ENCODE measurements at regions not wholly inside any gene's neighbourhood (a gene's known extent, or its start where the extent isn't known, plus 50 kb on each side); places are given as distances from the start of the nearest gene placed in this dataset.

- Histone ChIP-seq H3K9me3 (ENCODE audit: control insufficient read depth, insufficient read depth, low read length) (no peaks in the 10 kb centered on the region), H2BK20ac (ENCODE audit: low read depth, low read length) (no peak overlapping the region), H4K8ac (ENCODE audit: low read depth in 2 of 2, low read length in 2 of 2) (no peak overlapping the region), H3K36me3 (ENCODE audit: control insufficient read depth, insufficient read depth, low read length) (no peaks in the 10 kb centered on the region), H3K9ac (ENCODE audit: low read depth, low read length) (no peak overlapping the region), H3K18ac (ENCODE audit: low read depth, low read length) (no peak overlapping the region), H3K4ac (ENCODE audit: low read depth, low read length) (no peak overlapping the region), H3K79me1 (ENCODE audit: low read depth in 1 of 2, low read length in 2 of 2) (no peaks in the 10 kb centered on the region), H2BK120ac (ENCODE audit: low read depth, low read length) (no peak overlapping the region), H3K23ac (ENCODE audit: low read depth, low read length) (no peak overlapping the region), H3K14ac (replicated peaks; ENCODE audit: low read depth, low read length) (no peak overlapping the region), H2BK5ac (ENCODE audit: low read depth, low read length, poor library complexity, severe bottlenecking) (no peak overlapping the region), H3K27ac (ENCODE audit: insufficient read depth, low read length) (no peak overlapping the region), H2AFZ (replicated peaks; ENCODE audit: low read length, poor library complexity) (no peak overlapping the region), H3K4me2 (ENCODE audit: low read depth, low read length) (no peak overlapping the region; the same call in 1 of the 2 replicates), H2BK15ac (ENCODE audit: low read depth, low read length) (no peak overlapping the region), H4K91ac (ENCODE audit: insufficient read depth, low read depth, low read length) (no peak overlapping the region), H3K56ac (ENCODE audit: extremely low read depth, insufficient read depth, low read length) (no peak overlapping the region), H4K5ac (ENCODE audit: low read depth, low read length) (no peak overlapping the region), H3K4me3 (ENCODE audit: insufficient read depth, low read depth, low read length) (no peak overlapping the region), H4K20me1 (ENCODE audit: insufficient read depth, low read length) (no peaks in the 10 kb centered on the region), H3K4me1 (ENCODE audit: control insufficient read depth, insufficient read depth, low read length) (no peaks in the 10 kb centered on the region; the same call in 1 of the 2 replicates), H3K27me3 (ENCODE audit: control insufficient read depth, insufficient read depth, low read length) (no peaks in the 10 kb centered on the region), H3K9me1 (ENCODE audit: insufficient read depth, low read length) (no peaks in the 10 kb centered on the region), H2AK9ac (replicated peaks; ENCODE audit: low read depth, low read length, poor library complexity) (no peak overlapping the region), H2AK5ac (ENCODE audit: low read depth, low read length) (no peak overlapping the region)
- TF ChIP-seq MXI1 (IDR thresholded peaks at IDR 0.05; ENCODE audit: borderline replicate concordance, low read depth, low read length) (no peak), RCOR1 (IDR thresholded peaks at IDR 0.05; ENCODE audit: insufficient replicate concordance, low read length) (no peak), CHD1 (IDR thresholded peaks at IDR 0.05; ENCODE audit: low read depth, low read length) (no peak), SMC3 (IDR thresholded peaks at IDR 0.05; ENCODE audit: low read depth, low read length) (peak; percentile 38), CEBPB (IDR thresholded peaks at IDR 0.05; ENCODE audit: low read depth, low read length) (0 out of 2 replicates have a peak, but pooled peaks have one; percentile 14), RFX5 (IDR thresholded peaks at IDR 0.05; ENCODE audit: low read depth, low read length) (no peak), MAFK (IDR thresholded peaks at IDR 0.05; ENCODE audit: low read depth, low read length) (no peak), RAD21 (IDR thresholded peaks at IDR 0.05; ENCODE audit: low read length) (peak; percentile 59), MAZ (IDR thresholded peaks at IDR 0.05; ENCODE audit: borderline replicate concordance, low read depth, low read length) (no peak), FOS (IDR thresholded peaks at IDR 0.05; ENCODE audit: low read depth, low read length) (peak; percentile 67), NFE2L2 (IDR thresholded peaks at IDR 0.05; ENCODE audit: low read depth, low read length) (no peak), POLR2A (IDR thresholded peaks at IDR 0.05; ENCODE audit: low read depth, low read length) (no peak), BHLHE40 (IDR thresholded peaks at IDR 0.05; ENCODE audit: low read depth, low read length) (peak; percentile 45)
- TF ChIP-seq, protein P1, sequence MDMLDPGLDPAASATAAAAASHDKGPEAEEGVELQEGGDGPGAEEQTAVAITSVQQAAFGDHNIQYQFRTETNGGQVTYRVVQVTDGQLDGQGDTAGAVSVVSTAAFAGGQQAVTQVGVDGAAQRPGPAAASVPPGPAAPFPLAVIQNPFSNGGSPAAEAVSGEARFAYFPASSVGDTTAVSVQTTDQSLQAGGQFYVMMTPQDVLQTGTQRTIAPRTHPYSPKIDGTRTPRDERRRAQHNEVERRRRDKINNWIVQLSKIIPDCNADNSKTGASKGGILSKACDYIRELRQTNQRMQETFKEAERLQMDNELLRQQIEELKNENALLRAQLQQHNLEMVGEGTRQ (IDR thresholded peaks at IDR 0.05; ENCODE audit: low read depth, low read length): no peak
- TF ChIP-seq, protein P2, sequence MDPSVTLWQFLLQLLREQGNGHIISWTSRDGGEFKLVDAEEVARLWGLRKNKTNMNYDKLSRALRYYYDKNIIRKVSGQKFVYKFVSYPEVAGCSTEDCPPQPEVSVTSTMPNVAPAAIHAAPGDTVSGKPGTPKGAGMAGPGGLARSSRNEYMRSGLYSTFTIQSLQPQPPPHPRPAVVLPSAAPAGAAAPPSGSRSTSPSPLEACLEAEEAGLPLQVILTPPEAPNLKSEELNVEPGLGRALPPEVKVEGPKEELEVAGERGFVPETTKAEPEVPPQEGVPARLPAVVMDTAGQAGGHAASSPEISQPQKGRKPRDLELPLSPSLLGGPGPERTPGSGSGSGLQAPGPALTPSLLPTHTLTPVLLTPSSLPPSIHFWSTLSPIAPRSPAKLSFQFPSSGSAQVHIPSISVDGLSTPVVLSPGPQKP (IDR thresholded peaks at IDR 0.05; ENCODE audit: borderline replicate concordance, low read depth, low read length): no peak
- TF ChIP-seq, protein P3, sequence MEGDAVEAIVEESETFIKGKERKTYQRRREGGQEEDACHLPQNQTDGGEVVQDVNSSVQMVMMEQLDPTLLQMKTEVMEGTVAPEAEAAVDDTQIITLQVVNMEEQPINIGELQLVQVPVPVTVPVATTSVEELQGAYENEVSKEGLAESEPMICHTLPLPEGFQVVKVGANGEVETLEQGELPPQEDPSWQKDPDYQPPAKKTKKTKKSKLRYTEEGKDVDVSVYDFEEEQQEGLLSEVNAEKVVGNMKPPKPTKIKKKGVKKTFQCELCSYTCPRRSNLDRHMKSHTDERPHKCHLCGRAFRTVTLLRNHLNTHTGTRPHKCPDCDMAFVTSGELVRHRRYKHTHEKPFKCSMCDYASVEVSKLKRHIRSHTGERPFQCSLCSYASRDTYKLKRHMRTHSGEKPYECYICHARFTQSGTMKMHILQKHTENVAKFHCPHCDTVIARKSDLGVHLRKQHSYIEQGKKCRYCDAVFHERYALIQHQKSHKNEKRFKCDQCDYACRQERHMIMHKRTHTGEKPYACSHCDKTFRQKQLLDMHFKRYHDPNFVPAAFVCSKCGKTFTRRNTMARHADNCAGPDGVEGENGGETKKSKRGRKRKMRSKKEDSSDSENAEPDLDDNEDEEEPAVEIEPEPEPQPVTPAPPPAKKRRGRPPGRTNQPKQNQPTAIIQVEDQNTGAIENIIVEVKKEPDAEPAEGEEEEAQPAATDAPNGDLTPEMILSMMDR (conservative IDR thresholded peaks at IDR 0.05; ENCODE audit: low read depth, low read length): peak; percentile 37
- ChIA-PET POLR2A (ENCODE audit: unreplicated experiment) (no interaction called here), CTCF (interaction anchor here (0.6 to 0.7 kb wide), 2 partner anchors 9 to 277 kb away, joined by 3 read pairs; no protein-coding TSS in a partner anchor)
- peak; percentile 80 for DNase-seq
- ATAC-seq (ENCODE audit: low read depth): peak; percentile 79
- intact Hi-C loops (cut with micrococcal nuclease): loop anchor here (5.0 kb wide), 1 partner anchor 200 kb away; no protein-coding TSS in a partner anchor
- WGBS, 2 experiments (ENCODE audit: extremely low coverage in 2 of 2, insufficient read length in 1 of 2): no CpG with 5 or more reads among the region's 2 CpGs
- dilution Hi-C loops (cut with HindIII; ENCODE audit: low sequenced_read_pairs, unreplicated experiment): no loop called here
- in situ Hi-C loops (cut with MboI; ENCODE audit: low sequenced_read_pairs): no loop called here
- no TSS peak for BruUV-seq (replicated peaks)
Measured at GRCh38 chr13:47397739-47398138, 500.9 kb upstream of the HTR2A start.
